GM19438 (cell line): ENCODE measurements at regions not wholly inside any gene's neighbourhood (a gene's known extent, or its start where the extent isn't known, plus 50 kb on each side); places are given as distances from the start of the nearest gene placed in this dataset.

Experiments used
- ATAC-seq: cut with Tn5 transposase; IDR thresholded peaks from one replicate; pipeline ENCODE4 v1.9.1; 2021; ENCODE audit warnings: low read depth; ENCODE audit not compliant: unreplicated experiment

DNA sequence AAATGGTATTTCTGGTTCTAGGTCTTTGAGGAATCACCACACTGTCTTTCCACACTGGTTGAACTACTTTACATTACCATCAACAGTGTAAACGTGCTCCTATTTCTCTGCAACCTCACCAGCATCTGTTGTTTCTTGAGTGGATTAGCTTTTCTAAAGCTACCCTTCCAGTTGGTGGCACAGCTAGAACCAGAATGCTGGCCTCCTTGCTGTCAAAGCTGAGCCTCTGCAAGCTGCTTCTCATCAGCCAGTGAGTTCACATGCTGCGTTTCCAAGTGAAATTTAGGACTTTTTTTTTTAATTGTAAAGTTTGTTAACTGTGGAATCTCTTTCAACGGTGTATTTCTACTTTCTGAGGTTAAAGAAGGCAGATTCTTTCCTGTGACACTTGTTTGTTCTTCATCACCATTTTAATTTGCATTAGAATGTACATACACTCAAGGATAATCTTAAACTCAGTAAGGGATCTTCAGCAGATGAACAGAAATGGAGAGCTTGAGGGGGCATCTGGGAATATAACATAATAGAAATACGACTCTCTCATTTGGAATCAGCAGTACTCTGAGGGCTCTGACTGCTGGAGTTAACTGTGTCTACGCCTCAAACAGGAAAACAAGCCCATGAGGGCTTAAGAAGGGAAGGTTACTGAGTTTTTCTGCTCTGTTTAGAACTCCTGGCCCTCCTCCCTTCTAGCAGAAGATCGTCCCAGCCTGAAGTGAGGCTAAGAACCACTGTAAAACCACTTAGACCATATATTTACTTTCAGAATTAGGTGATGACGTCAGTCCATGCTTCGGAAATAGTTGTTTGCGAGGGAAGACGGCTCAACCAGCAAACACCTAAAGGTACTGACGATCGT is 148.4 kb upstream of the FAM20A start:
- ATAC-seq, result no peak

DNA sequence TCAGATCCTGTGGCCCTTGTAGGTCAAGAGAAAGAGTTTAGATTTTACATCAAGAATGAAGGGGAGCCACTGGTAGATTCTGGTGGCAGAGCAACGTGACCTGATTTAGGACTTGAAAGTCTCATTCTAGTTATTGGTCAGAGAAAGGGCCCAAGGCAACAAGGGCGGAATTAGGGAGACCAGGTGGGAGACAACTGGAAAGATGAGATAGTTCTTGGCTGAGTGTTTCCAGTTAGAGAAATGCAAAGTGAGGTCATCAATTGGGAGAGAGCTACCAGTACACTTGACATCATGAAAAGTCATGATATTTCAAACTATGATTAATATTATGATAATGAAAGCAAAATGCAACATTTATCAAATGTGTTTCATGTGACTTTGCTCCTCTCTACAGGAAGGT is 147.2 kb upstream of the FAM20A start:
- ATAC-seq, result no peak

DNA sequence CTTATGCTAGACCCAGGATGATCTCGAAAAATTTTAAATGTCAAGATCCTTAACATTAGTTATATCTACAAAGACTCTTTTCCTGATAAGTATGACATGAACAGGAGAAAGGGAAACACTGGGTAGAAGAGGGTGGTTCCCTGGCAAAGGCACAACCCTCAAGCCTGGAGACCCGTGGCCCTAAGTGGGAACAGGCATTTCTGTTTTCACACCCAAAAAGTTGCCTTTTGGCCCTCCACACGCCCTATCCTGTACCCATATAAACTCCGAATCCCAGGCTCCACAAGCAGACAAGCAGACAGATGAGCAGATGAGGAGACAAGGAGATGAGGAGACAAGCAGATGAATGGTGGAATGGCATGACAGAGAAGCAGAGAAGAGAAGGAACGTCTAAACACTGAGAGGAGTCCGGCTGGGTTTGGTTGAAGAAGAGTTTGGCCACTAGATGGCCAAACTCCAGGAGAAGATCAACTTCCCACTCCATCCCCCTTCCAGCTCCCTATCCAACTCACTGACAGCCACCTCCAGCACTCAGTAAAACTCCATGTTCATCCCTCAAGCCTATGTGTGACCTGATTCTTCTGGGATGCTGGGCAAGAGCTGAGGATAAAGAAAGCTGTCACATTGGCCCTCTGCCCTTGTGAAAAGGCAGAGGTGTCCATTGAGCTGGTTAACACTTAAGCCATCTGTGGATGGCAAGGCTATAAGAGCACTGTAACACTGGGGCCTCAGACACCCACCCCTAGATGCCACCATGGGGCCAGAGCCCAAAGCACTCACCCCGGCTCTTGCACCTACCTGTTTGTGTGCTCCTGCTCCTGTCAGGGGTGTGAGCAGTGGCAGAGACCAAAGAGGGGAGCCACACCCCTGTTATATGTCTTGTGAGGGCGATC is 139.6 kb upstream of the FAM20A start:
- no peak for ATAC-seq

DNA sequence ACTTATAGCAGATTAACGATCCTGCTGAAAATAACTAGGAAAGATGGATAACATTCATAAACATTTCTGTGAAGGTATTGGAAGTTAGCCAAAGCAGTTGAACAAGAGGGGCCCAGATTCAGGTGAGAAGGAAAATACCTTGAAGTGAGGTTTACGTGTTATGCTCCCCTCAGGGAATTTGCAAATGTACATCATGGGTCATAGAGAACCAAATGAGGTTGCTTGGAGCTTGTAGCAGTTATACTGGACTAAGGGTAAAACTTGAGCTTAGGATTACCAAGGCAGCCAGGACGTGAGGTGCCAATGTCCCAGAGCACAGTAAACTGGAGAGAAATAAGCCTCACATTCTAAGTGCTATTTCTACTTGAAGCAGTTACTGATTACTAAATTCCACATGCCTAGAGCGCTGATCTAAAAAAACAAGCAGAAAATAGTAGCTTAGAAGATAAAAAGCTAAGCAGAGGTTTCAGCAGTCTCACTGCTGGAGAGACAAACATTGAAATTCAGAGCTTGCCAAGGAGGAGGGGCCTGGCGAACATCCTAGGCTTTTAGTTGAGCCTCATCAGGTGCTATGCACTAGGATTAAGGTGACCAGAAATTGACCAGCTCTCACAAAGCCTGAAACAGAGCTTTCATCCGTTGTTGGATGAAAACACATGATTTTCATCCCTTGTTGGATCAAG is 136.7 kb upstream of the FAM20A start:
- ATAC-seq, result no peak

DNA sequence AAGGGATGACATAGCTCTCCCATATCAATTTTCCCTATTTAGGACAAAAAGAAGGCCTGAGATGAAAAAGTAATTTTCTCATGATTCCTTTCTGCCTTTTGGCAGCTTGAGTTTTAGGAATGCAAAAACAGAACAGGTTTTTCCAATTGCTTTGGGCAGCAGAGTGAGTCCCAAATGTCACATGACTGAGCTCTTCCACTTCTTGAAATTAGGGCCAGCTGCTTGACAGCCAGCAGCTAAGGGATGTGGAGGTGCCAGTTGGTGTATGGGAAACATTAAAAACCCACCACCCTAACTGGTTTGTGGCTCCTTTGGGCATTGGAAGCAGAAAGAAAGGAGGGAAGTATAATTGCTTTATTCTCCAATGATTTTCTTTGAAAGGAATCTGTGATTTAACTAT is 133.8 kb upstream of the FAM20A start:
- ATAC-seq, result no peak

DNA sequence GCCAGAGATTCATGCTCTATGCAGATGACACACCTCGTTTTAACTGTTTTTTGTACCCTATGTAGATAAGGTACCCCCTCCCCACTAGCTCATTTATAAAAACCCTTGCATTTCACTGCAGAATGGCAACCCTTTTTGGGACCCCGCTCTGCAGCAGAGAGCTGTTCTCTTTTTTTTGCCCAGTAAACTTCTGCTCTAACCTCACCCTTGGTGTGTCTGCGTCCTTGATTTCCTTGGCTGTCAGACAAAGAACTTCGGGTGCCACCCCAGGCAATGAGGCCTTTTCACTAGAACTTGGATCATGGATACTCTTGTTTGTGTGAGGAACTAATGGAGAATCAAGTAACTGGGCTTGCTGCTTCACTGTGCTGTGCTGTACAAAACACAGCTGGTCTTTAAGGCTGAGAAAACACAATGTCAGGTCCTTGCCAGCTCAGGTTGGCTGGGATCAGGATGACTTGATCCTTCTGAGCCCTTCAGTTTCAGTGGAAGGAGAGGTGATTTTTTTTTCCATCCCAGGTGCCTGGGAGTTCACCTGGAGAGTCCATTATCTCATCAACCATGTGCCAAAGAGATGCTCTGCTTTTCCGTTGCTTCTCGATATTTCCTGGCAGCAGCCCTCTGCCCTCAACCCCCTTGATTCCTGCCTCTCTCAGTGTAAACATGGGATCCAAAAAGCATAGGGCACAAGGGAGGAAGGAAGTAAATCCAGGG is 133.2 kb upstream of the FAM20A start:
- no peak for ATAC-seq

GRCh38 chr17:68733241-68734176 is 132.3 kb upstream of the FAM20A start:
- ATAC-seq, result no peak

GRCh38 chr17:68732301-68732749 is 131.2 kb upstream of the FAM20A start:
- no peak for ATAC-seq

DNA sequence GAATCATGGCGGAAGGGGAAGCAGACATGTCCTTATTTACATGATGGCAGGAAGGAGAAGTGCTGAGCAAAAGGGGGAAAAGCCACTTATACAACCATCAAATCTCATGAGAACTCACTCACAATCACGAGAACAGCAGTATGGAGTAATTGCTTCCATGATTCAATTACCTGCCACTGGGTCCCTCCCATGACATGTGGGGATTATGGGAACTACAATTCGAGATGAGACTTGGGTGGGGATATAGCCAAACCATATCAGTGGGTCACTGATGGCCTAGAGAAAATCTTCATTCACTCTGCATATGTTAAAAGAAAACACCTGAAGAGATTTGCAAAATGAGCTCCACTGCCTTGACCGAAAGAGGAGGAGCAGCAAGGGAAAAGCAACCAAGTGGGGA is 130.3 kb upstream of the FAM20A start:
- no peak for ATAC-seq

DNA sequence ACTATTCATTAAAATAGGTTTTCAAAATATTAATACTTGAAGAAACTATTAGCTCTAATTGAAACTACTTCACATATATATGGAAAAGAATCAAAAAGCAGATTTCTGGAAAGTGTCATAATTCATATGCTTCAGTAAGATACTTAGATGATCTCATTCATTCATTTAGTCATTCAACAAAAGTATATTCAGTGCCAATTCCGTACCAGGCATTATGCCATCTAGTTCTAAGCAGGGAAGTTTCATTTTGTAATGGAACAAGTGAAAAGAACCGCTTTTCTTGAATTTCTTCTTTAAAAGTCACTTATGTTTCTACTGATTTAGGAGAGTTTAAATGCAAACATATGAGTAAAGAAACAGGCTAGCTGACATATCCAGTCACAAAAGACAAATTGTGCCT is 118.3 kb upstream of the FAM20A start:
- no peak for ATAC-seq

- no peak for ATAC-seq
These were observed 117.8 kb upstream of the FAM20A start for GRCh38 chr17:68718926-68719325.

GRCh38 chr17:68718465-68718864 is 117.3 kb upstream of the FAM20A start:
- no peak for ATAC-seq

DNA sequence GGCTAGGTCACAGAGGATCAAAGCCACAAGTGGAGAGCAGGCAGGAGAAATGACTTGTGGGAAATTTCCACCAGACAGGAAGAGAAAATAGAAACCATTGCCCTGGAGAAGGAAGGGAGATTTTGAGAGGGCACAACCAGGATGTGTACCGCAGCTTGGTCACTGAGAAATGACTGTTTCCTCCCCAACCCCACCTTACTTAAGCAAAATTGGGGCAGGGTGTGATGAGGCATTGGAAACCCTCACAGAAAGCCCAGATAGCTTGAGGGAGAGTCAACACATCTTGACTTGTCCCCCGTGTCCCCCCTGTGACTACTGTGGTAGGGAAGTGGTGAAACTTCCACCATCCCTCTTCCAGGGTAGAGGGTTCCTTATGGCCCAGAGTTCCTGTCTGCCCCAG is 113.5 kb upstream of the FAM20A start:
- ATAC-seq, result no peak

- ATAC-seq, result no peak
These were observed 110.7 kb upstream of the FAM20A start for GRCh38 chr17:68711858-68712257.

DNA sequence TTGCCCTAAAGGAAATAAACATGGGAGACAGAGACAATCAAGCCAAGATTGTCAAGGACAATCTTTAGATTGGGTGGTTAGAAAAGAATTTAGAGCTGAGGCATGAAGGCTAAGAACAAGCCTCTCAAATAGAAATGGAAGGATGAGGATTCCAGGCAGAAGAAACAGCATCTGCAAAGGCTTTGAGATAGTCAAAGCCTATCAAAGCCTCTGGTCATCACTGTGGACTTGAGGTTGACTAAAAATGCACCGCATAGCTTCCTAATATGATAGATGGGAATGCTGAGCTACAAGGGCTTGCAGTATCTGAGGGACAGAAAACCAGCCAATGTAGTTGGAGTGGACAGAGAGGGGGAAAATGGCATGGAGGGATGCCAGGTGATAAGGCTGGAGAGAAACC is 109.8 kb upstream of the FAM20A start:
- no peak for ATAC-seq

DNA sequence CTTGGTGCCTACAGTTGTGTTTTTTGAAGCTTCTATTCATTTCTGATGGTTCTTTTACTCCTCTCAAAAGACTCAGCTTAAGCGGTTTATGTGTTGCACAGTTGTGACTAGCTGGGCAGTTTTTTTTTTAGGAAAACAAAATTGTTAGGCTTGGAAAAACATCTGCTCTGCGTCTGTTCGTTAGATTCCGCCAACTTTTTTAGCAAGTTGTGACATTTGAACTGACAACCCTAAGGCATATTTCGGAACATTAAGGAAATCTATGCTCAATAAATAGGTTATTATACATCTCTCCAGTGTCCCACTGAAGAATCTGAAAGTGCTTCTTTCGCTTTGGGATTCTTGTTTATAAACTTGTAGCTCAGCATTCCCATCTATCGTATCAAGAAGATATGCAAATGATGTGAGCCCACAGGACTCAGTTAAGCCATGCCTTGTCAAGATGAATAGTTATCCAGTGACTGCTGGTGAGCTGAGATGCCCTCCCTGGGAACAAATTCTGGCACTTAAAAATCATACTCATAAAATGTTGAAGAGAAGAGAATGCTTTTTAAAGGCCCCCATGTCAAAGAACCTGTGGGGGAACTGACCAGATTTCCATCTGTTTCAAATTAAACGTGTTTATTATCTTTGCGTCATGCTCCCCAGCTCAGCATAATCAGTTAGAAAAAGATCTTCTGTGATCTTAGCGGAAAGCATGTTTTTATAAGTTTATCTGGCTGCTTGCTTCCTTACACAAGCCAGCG is 109.0 kb upstream of the FAM20A start:
- no peak for ATAC-seq

- ATAC-seq, result no peak
These were observed 108.3 kb upstream of the FAM20A start for GRCh38 chr17:68709461-68709860.

DNA sequence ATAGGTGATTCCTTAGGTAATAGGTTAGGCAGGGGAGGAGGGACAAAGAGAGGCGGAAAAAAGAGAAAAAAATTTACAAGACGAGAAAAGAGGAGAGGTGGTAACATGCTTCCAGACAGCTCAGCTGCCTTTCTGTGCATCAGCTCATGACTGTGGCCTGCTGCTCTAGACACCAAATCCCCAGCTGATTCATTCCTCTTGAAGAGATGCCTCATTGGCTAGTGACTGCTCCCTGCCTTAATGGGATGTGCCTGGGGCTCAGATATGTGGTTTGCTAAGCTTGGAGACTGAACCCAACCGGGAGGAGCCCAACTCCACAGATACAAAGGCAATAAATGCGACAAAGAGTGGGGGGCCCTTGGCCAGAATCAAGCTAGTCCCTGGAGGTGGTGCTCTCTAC is 105.9 kb upstream of the FAM20A start:
- no peak for ATAC-seq
